Gastroesophageal sphincter (tissue), 4 donors: ENCODE measurements at regions not wholly inside any gene's neighbourhood (a gene's known extent, or its start where the extent isn't known, plus 50 kb on each side); places are given as distances from the start of the nearest gene placed in this dataset.

ENCODE experiments used
- ATAC-seq: fragments of 150-250 bp; one replicate; pipeline ENCODE4 v1.9.1; 2016; ENCODE audit warnings: mild to moderate bottlenecking, moderate library complexity
- H3K27ac ChIP-seq, 4 donors: fragments of 200-600 bp; sonication (generic) in 3 of 4; 1 replicate in 3 of 4; 2 replicates in 1 of 4; pipeline ENCODE4 v1.5.1; 2016 to 2019
- H3K27me3 ChIP-seq: fragments of 200-600 bp; sonication (generic); one replicate; pipeline ENCODE4 v1.5.1; 2019
- H3K36me3 ChIP-seq, 2 donors: fragments of 200-600 bp; sonication (generic); one replicate each; pipeline ENCODE4 v1.5.1; 2019; ENCODE audit warnings: control low read depth in 1 of 2
- H3K4me1 ChIP-seq, 3 donors: fragments of 200-600 bp; sonication (generic); 1 replicate in 2 of 3; 2 replicates in 1 of 3; pipeline ENCODE4 v1.5.1; 2016 to 2019; ENCODE audit warnings: control low read depth in 2 of 3
- H3K4me3 ChIP-seq, 2 donors: fragments of 200-600 bp; sonication (generic); one replicate each; pipeline ENCODE4 v1.5.1; 2019; ENCODE audit warnings: mild to moderate bottlenecking in 1 of 2, moderate library complexity in 1 of 2
- H3K9me3 ChIP-seq, 3 donors: fragments of 200-600 bp; sonication (generic); one replicate each; pipeline ENCODE4 v1.5.1; 2017 to 2019; ENCODE audit warnings: control low read depth in 2 of 3
- CTCF ChIP-seq, 4 experiments: fragments of 200-600 bp in 2 of 4; fragments of 450-650 bp in 2 of 4; sonication (generic) in 1 of 4; IDR thresholded peaks; one replicate each; pipeline ENCODE4 v1.5.1; 2017 to 2019; ENCODE audit warnings: antibody characterized with exemption in 4 of 4, mild to moderate bottlenecking in 2 of 4, moderate library complexity in 2 of 4
- EP300 ChIP-seq: sonication (generic); formaldehyde crosslinking; IDR thresholded peaks from one replicate; pipeline ENCODE4 v1.6.1; 2017; ENCODE audit warnings: antibody characterized with exemption, mild to moderate bottlenecking
- POLR2A ChIP-seq, 2 donors: fragments of 450-650 bp; IDR thresholded peaks; one replicate each; pipeline ENCODE4 v1.6.1; 2017; ENCODE audit warnings: antibody characterized with exemption in 2 of 2, mild to moderate bottlenecking in 2 of 2, moderate library complexity in 1 of 2
- POLR2AphosphoS5 ChIP-seq: sonication (generic); formaldehyde crosslinking; IDR thresholded peaks from one replicate; pipeline ENCODE4 v1.6.1; 2017; ENCODE audit warnings: antibody characterized with exemption
- WGBS, 2 donors: methylation state at CpG; one replicate each; pipeline ENCODE4 v1.1.5; 2018; ENCODE audit warnings: low coverage in 1 of 2; 5-methylcytosine and 5-hydroxymethylcytosine counted together

GRCh38 chr6:74554041-74554440 lies 651.8 kb downstream of the COL12A1 start:
- H3K27me3 ChIP-seq, result no peaks in the 10 kb centered on the region
- H3K36me3 ChIP-seq, result no peaks in the 10 kb centered on the region
- no peaks in the 10 kb centered on the region for H3K9me3 ChIP-seq
- no peak for TF ChIP-seq CTCF (IDR thresholded peaks at IDR 0.05)
- TF ChIP-seq EP300, result no peak
- TF ChIP-seq POLR2A (IDR thresholded peaks at IDR 0.05), result no peak
- no peaks in the 10 kb centered on the region for H3K4me1 ChIP-seq
- H3K27ac ChIP-seq, result no peak overlapping the region
- WGBS, 2 donors, result 40 to 50% methylated on average over 1 to 2 of the region's 2 CpGs
- no peak for ATAC-seq
- no peak overlapping the region for H3K4me3 ChIP-seq

GRCh38 chr6:74551896-74552295 lies 654.0 kb downstream of the COL12A1 start:
- no peak for ATAC-seq
- no peaks in the 10 kb centered on the region for H3K36me3 ChIP-seq
- no peaks in the 10 kb centered on the region for H3K4me1 ChIP-seq
- no peak overlapping the region for H3K27ac ChIP-seq
- H3K4me3 ChIP-seq, result no peak overlapping the region
- no peak for TF ChIP-seq EP300
- TF ChIP-seq CTCF (IDR thresholded peaks at IDR 0.05), result no peak
- TF ChIP-seq POLR2AphosphoS5, result no peak
- TF ChIP-seq POLR2A (IDR thresholded peaks at IDR 0.05), result no peak
- H3K9me3 ChIP-seq, result no peaks in the 10 kb centered on the region
- no peaks in the 10 kb centered on the region for H3K27me3 ChIP-seq

GRCh38 chr6:74550821-74551220 lies 655.0 kb downstream of the COL12A1 start:
- peaks cover 0 to 2% (median 0%) of the 10 kb centered on the region in 3 donors for H3K9me3 ChIP-seq
- no peaks in the 10 kb centered on the region for H3K27me3 ChIP-seq
- H3K4me3 ChIP-seq, result no peak overlapping the region
- no peak for ATAC-seq
- no peaks in the 10 kb centered on the region for H3K36me3 ChIP-seq
- WGBS, 2 donors, result 83 to 100% methylated on average over 1 to 3 of the region's 6 CpGs
- TF ChIP-seq POLR2A (IDR thresholded peaks at IDR 0.05) (no peak), EP300 (no peak), CTCF (IDR thresholded peaks at IDR 0.05) (no peak), POLR2AphosphoS5 (no peak)
- no peak overlapping the region for H3K27ac ChIP-seq
- no peaks in the 10 kb centered on the region for H3K4me1 ChIP-seq

- H3K36me3 ChIP-seq, result no peaks in the 10 kb centered on the region
- H3K4me3 ChIP-seq, result no peak overlapping the region
- WGBS, 2 donors, result 100% methylated on average over 1 of the region's 3 CpGs
- H3K27me3 ChIP-seq, result no peaks in the 10 kb centered on the region
- TF ChIP-seq CTCF (IDR thresholded peaks at IDR 0.05), result no peak
- no peak for TF ChIP-seq POLR2AphosphoS5
- TF ChIP-seq POLR2A (IDR thresholded peaks at IDR 0.05), result no peak
- no peak for TF ChIP-seq EP300
- no peaks in the 10 kb centered on the region for H3K4me1 ChIP-seq
- no peak overlapping the region for H3K27ac ChIP-seq
- ATAC-seq, result no peak
- peaks cover 0 to 13% (median 0%) of the 10 kb centered on the region in 3 donors for H3K9me3 ChIP-seq
Observed at GRCh38 chr6:74549746-74550145, 656.1 kb downstream of the COL12A1 start.

GRCh38 chr6:74534465-74535211 lies 671.2 kb downstream of the COL12A1 start:
- H3K27me3 ChIP-seq, result no peaks in the 10 kb centered on the region
- WGBS, 2 donors, result 54% methylated on average over 2 of the region's 2 CpGs; no CpG with 5 or more reads in 1 of the 2 donors
- no peak overlapping the region for H3K27ac ChIP-seq
- H3K9me3 ChIP-seq, result peaks cover 0 to 4% (median 0%) of the 10 kb centered on the region in 3 donors
- H3K4me1 ChIP-seq, result no peaks in the 10 kb centered on the region
- H3K4me3 ChIP-seq, result no peak overlapping the region
- H3K36me3 ChIP-seq, result no peaks in the 10 kb centered on the region
- ATAC-seq, result peak; percentile 65
- no peak for TF ChIP-seq CTCF (IDR thresholded peaks at IDR 0.05)
